HCT116 (cell line): ENCODE measurements at regions not wholly inside any gene's neighbourhood (a gene's known extent, or its start where the extent isn't known, plus 50 kb on each side); places are given as distances from the start of the nearest gene placed in this dataset.

Experiments
- ATAC-seq: fragments of 200-7000 bp; cut with Tn5 transposase; 2 replicates; pipeline ENCODE4 v1.9.1; 2020; ENCODE audit warnings: mild to moderate bottlenecking, moderate library complexity
- BruUV-seq: library from RNA; stranded (reverse); fragments of 400-500 nt; replicated peaks from 2 replicates; lab custom pipeline; 2021; lab: Mats Ljungman, UMichigan
- CTCF ChIA-PET: fragments of 300-600 bp; sonication (Branson Sonifier 250); formaldehyde crosslinking; loops from one replicate; lab custom pipeline; 2021; ENCODE audit warnings: antibody characterized with exemption; lab: Charles Lee
- POLR2A ChIA-PET: fragments of 300-600, 350-600 bp; sonication (Branson Sonifier 250); formaldehyde crosslinking; loops from one replicate; lab custom pipeline; 2021; ENCODE audit warnings: antibody characterized with exemption; lab: Charles Lee
- RAD21 ChIA-PET, 2 experiments: fragments of 300-600 bp; sonication (Branson Sonifier 250); formaldehyde crosslinking; loops; one replicate each; lab custom pipeline; 2023; ENCODE audit warnings: low total read pairs in 2 of 2; ENCODE audit not compliant: uncharacterized antibody in 2 of 2, unreplicated experiment in 2 of 2, low non-redundant PET in 1 of 2; lab: Charles Lee
- DNase-seq: peaks from one replicate; pipeline ENCODE4 v3.0.0-alpha.2; 2010; ENCODE audit warnings: low read depth, low spot score
- H2AFZ ChIP-seq: fragments of 200-600 bp; shearing (Covaris generic), sonication (generic); 2 replicates; pipeline ENCODE4 v1.6.1; 2017; ENCODE audit warnings: low read depth, mixed run types, mixed read lengths, antibody characterized with exemption, low read length; ENCODE audit not compliant: poor library complexity, severe bottlenecking
- H3K27ac ChIP-seq: 2 replicates; pipeline ENCODE4 v1.5.1; 2012; ENCODE audit warnings: low read depth, low read length
- H3K27me3 ChIP-seq: fragments of 200-600 bp; sonication (generic); 2 replicates; pipeline ENCODE4 v1.6.1; 2016; ENCODE audit warnings: mixed run types, low read length, mixed read lengths; ENCODE audit not compliant: insufficient read depth
- H3K36me3 ChIP-seq, 2 experiments: fragments of 200-500 bp in 1 of 2; fragments of 200-600 bp in 1 of 2; sonication (Bioruptor generic) in 1 of 2; sonication (generic) in 1 of 2; 2 replicates each; pipeline versions ENCODE4 v1.5.1 to v1.6.1; 2014 to 2016; ENCODE audit warnings: low read length in 2 of 2, inconsistent platforms in 1 of 2, mixed read lengths in 1 of 2, mixed run types in 1 of 2; ENCODE audit not compliant: insufficient read depth in 2 of 2, control insufficient read depth in 1 of 2
- H3K4me1 ChIP-seq, 2 experiments: fragments of 200-600 bp in 1 of 2; sonication (generic) in 1 of 2; 2 replicates each; pipeline versions ENCODE4 v1.5.1 to v1.6.1; 2012 to 2017; ENCODE audit warnings: low read length in 2 of 2, inconsistent platforms in 1 of 2, mild to moderate bottlenecking in 1 of 2, mixed read lengths in 1 of 2, mixed run types in 1 of 2, moderate library complexity in 1 of 2; ENCODE audit not compliant: insufficient read depth in 2 of 2, control insufficient read depth in 1 of 2
- H3K4me2 ChIP-seq: fragments of 200-600 bp; sonication (generic); 2 replicates; pipeline ENCODE4 v1.6.1; 2017; ENCODE audit warnings: mixed run types, low read length, mixed read lengths
- H3K4me3 ChIP-seq, 2 experiments: fragments of 200-600 bp in 1 of 2; sonication (generic) in 1 of 2; replicated peaks in 1 of 2; 2 replicates each; pipeline ENCODE4 v1.5.1; 2011 to 2016; ENCODE audit warnings: low read length in 2 of 2, control low read depth in 1 of 2, low read depth in 1 of 2, mild to moderate bottlenecking in 1 of 2, mixed read lengths in 1 of 2, mixed run types in 1 of 2
- H3K79me2 ChIP-seq: fragments of 200-600 bp; sonication (generic); 2 replicates; pipeline ENCODE4 v1.6.1; 2017; ENCODE audit warnings: mild to moderate bottlenecking, mixed run types, low read length, moderate library complexity, mixed read lengths; ENCODE audit not compliant: insufficient read depth
- H3K9ac ChIP-seq: fragments of 200-600 bp; sonication (generic); 2 replicates; pipeline ENCODE4 v1.6.1; 2016; ENCODE audit warnings: low read length, mixed read lengths
- H3K9me2 ChIP-seq: fragments of 200-600 bp; sonication (generic), shearing (Covaris generic); 2 replicates; pipeline ENCODE4 v1.6.1; 2017; ENCODE audit warnings: mixed run types, mild to moderate bottlenecking, moderate library complexity; ENCODE audit not compliant: insufficient read depth
- H3K9me3 ChIP-seq, 2 experiments: fragments of 200-500 bp in 1 of 2; fragments of 200-600 bp in 1 of 2; sonication (Bioruptor generic) in 1 of 2; sonication (generic) in 1 of 2; 2 replicates each; pipeline ENCODE4 v1.6.1; 2014 to 2017; ENCODE audit warnings: low read length in 2 of 2, mixed read lengths in 2 of 2, inconsistent platforms in 1 of 2, low read depth in 1 of 2, mild to moderate bottlenecking in 1 of 2, mixed run types in 1 of 2, moderate library complexity in 1 of 2; ENCODE audit not compliant: control insufficient read depth in 1 of 2, insufficient read depth in 1 of 2
- H4K20me1 ChIP-seq: fragments of 200-600 bp; sonication (generic), shearing (Covaris generic); 2 replicates; pipeline ENCODE4 v1.6.1; 2017; ENCODE audit warnings: mixed run types, mild to moderate bottlenecking, moderate library complexity; ENCODE audit not compliant: insufficient read depth
- ATF3 ChIP-seq: IDR thresholded peaks from 2 replicates; pipeline ENCODE4 v1.6.1; 2012
- CEBPB ChIP-seq: IDR thresholded peaks from 2 replicates; pipeline ENCODE4 v1.6.1; 2012; ENCODE audit warnings: low read depth
- CTCF ChIP-seq, 3 experiments: fragments of 200-600 bp in 1 of 3; sonication (generic) in 1 of 3; IDR thresholded peaks in 2 of 3; conservative IDR thresholded peaks in 1 of 3; 2 replicates each; pipeline ENCODE4 v1.5.1; 2012 to 2017; ENCODE audit warnings: low read depth in 2 of 3, low read length in 2 of 3, antibody characterized with exemption in 1 of 3, borderline replicate concordance in 1 of 3, control low read depth in 1 of 3, mild to moderate bottlenecking in 1 of 3, mixed read lengths in 1 of 3, mixed run types in 1 of 3, moderate library complexity in 1 of 3; ENCODE audit not compliant: insufficient read depth in 1 of 3
- EGR1 ChIP-seq: IDR thresholded peaks from 2 replicates; pipeline ENCODE4 v1.6.1; 2012; ENCODE audit warnings: low read depth
- ELF1 ChIP-seq: IDR thresholded peaks from 2 replicates; pipeline ENCODE4 v1.6.1; 2012; ENCODE audit warnings: low read depth, borderline replicate concordance
- EZH2 ChIP-seq: fragments of 200-600 bp; sonication (generic); IDR thresholded peaks from 2 replicates; pipeline ENCODE4 v1.6.1; 2017; ENCODE audit warnings: antibody characterized with exemption, mixed run types
- FOSL1 ChIP-seq: IDR thresholded peaks from 2 replicates; pipeline ENCODE4 v1.6.1; 2012; ENCODE audit warnings: low read depth
- JUND ChIP-seq: IDR thresholded peaks from 2 replicates; pipeline ENCODE4 v1.6.1; 2012
- POLR2A ChIP-seq: IDR thresholded peaks from 2 replicates; pipeline ENCODE4 v1.7.0; 2011; ENCODE audit warnings: borderline replicate concordance; ENCODE audit not compliant: insufficient read depth, insufficient read length; ENCODE audit errors: extremely low read depth
- POLR2AphosphoS5 ChIP-seq: IDR thresholded peaks from 2 replicates; pipeline ENCODE4 v1.6.1; 2011; ENCODE audit warnings: mild to moderate bottlenecking, low read depth, low read length, moderate library complexity
- RAD21 ChIP-seq: IDR thresholded peaks from 2 replicates; pipeline ENCODE4 v1.6.1; 2012; ENCODE audit warnings: low read depth, mild to moderate bottlenecking
- SIN3A ChIP-seq: IDR thresholded peaks from 2 replicates; pipeline ENCODE4 v1.6.1; 2012; ENCODE audit warnings: low read depth
- SP1 ChIP-seq: IDR thresholded peaks from 2 replicates; pipeline ENCODE4 v1.6.1; 2012; ENCODE audit warnings: low read depth
- SRF ChIP-seq: IDR thresholded peaks from 2 replicates; pipeline ENCODE4 v1.6.1; 2012; ENCODE audit warnings: low read depth
- TCF7L2 ChIP-seq: IDR thresholded peaks from 2 replicates; pipeline ENCODE4 v1.7.0; 2011; ENCODE audit warnings: borderline replicate concordance, inconsistent platforms; ENCODE audit not compliant: insufficient read depth, insufficient read length; ENCODE audit errors: extremely low read depth
- YY1 ChIP-seq: IDR thresholded peaks from 2 replicates; pipeline ENCODE4 v1.6.1; 2011; ENCODE audit warnings: low read length, low read depth, moderate library complexity, mild to moderate bottlenecking; ENCODE audit not compliant: insufficient replicate concordance; ENCODE audit errors: extremely low read depth
- ZBTB33 ChIP-seq: IDR thresholded peaks from 2 replicates; pipeline ENCODE4 v1.6.1; 2011; ENCODE audit warnings: mild to moderate bottlenecking, low read length, moderate library complexity; ENCODE audit not compliant: insufficient replicate concordance; ENCODE audit errors: extremely low read depth
- ZFX ChIP-seq: fragments of 450-650 bp; IDR thresholded peaks from 2 replicates; pipeline ENCODE4 v1.6.1; 2017
- intact Hi-C: fragments of 100-400 bp; cut with micrococcal nuclease; formaldehyde crosslinking; loops from 2 replicates; pipeline ENCODE4 v1.10.0; 2022
- TF ChIP-seq, protein P1 (sequence below): IDR thresholded peaks from 2 replicates; pipeline ENCODE4 v1.6.1; 2012; ENCODE audit warnings: low read depth
- TF ChIP-seq, protein P2 (sequence below): IDR thresholded peaks from 2 replicates; pipeline ENCODE4 v1.6.1; 2012

GRCh38 chr20:60446267-60447111 is 488.3 kb downstream of the CDH26 start:
- Histone ChIP-seq H3K27ac (no peak overlapping the region), H3K9me2 (no peaks in the 10 kb centered on the region)
- ATAC-seq: no peak
- TF ChIP-seq SP1 (no peak), ELF1 (no peak), FOSL1 (no peak), JUND (no peak), TCF7L2 (no peak), EGR1 (no peak), ZBTB33 (no peak), ATF3 (no peak), CEBPB (no peak), SIN3A (no peak), POLR2A (no peak), POLR2AphosphoS5 (no peak), ZFX (no peak), YY1 (no peak), SRF (no peak), EZH2 (no peak), CTCF (IDR thresholded peaks at IDR 0.05 in 2 of 3, conservative IDR thresholded peaks at IDR 0.05 in 1 of 3; ENCODE audit: borderline replicate concordance in 1 of 3, insufficient read depth in 1 of 3, low read depth in 2 of 3, low read length in 2 of 3) (no peak), RAD21 (no peak)
- TF ChIP-seq, protein P1, sequence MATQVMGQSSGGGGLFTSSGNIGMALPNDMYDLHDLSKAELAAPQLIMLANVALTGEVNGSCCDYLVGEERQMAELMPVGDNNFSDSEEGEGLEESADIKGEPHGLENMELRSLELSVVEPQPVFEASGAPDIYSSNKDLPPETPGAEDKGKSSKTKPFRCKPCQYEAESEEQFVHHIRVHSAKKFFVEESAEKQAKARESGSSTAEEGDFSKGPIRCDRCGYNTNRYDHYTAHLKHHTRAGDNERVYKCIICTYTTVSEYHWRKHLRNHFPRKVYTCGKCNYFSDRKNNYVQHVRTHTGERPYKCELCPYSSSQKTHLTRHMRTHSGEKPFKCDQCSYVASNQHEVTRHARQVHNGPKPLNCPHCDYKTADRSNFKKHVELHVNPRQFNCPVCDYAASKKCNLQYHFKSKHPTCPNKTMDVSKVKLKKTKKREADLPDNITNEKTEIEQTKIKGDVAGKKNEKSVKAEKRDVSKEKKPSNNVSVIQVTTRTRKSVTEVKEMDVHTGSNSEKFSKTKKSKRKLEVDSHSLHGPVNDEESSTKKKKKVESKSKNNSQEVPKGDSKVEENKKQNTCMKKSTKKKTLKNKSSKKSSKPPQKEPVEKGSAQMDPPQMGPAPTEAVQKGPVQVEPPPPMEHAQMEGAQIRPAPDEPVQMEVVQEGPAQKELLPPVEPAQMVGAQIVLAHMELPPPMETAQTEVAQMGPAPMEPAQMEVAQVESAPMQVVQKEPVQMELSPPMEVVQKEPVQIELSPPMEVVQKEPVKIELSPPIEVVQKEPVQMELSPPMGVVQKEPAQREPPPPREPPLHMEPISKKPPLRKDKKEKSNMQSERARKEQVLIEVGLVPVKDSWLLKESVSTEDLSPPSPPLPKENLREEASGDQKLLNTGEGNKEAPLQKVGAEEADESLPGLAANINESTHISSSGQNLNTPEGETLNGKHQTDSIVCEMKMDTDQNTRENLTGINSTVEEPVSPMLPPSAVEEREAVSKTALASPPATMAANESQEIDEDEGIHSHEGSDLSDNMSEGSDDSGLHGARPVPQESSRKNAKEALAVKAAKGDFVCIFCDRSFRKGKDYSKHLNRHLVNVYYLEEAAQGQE: no peak
- TF ChIP-seq, protein P2, sequence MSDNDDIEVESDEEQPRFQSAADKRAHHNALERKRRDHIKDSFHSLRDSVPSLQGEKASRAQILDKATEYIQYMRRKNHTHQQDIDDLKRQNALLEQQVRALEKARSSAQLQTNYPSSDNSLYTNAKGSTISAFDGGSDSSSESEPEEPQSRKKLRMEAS: no peak
- TF ChIP-seq, all 23 proteins: peak for 0
- H3K9me3 ChIP-seq: peaks cover 5 to 26% of the 10 kb centered on the region in 2 experiments; a peak in 2 of 4 replicates
- DNase-seq: no peak
- H3K79me2 ChIP-seq: no peaks in the 10 kb centered on the region
- H4K20me1 ChIP-seq: no peaks in the 10 kb centered on the region
- H3K4me1 ChIP-seq: no peaks in the 10 kb centered on the region
- no peak overlapping the region for H3K4me3 ChIP-seq
- CTCF ChIA-PET: no interaction called here
- no peaks in the 10 kb centered on the region for H3K36me3 ChIP-seq
- intact Hi-C loops: no loop called here
- no peak overlapping the region for H3K9ac ChIP-seq
- H3K4me2 ChIP-seq: no peak overlapping the region
- H2AFZ ChIP-seq: no peak overlapping the region
- RAD21 ChIA-PET: no interaction called here
- H3K27me3 ChIP-seq: no peaks in the 10 kb centered on the region
- POLR2A ChIA-PET: no interaction called here
- BruUV-seq: no TSS peak
